ENCODE measurements at regions not wholly inside any gene's neighbourhood (a gene's known extent, or its start where the extent isn't known, plus 50 kb on each side); places are given as distances from the start of the nearest gene placed in this dataset.

DNA sequence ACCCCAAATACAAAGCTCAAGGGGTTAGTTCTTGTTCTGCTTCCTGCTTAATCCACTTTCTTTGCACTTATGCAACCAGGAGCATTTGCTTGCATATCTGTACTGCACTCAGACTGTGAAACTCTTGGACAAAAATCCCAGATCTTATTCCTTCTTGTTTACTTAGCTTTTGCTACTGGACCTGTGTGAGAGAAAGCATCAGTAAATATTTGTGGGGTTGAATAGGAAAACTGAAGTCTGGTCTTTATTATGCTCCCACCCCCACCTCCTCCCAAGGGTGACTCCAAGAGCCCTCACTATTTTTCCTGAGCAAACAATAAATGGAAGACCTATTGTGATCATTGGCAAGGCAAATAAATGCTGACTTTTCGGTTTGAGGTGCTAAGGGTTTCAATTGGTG, 57.1 kb upstream of the VSTM2A start:
- no peak for TF ChIP-seq CTCF (IDR thresholded peaks at IDR 0.05; ENCODE audit: poor library complexity, severe bottlenecking)
- no peak overlapping the region for H3K27ac ChIP-seq (ENCODE audit: poor library complexity, severe bottlenecking)
- H3K27me3 ChIP-seq (ENCODE audit: insufficient read depth, poor library complexity, severe bottlenecking), result peaks cover 50% of the 10 kb centered on the region
- no peak overlapping the region for H3K4me3 ChIP-seq (ENCODE audit: severe bottlenecking)
- no peaks in the 10 kb centered on the region for H3K4me1 ChIP-seq (ENCODE audit: insufficient read depth, poor library complexity, severe bottlenecking)
- DNase-seq (ENCODE audit: low spot score), result no peak
- H3K9me3 ChIP-seq (ENCODE audit: severe bottlenecking), result no peaks in the 10 kb centered on the region
- no peak for ATAC-seq (ENCODE audit: low read depth)
- no peaks in the 10 kb centered on the region for H3K36me3 ChIP-seq (ENCODE audit: low read depth)
